ENCODE measurements at regions not wholly inside any gene's neighbourhood (a gene's known extent, or its start where the extent isn't known, plus 50 kb on each side); places are given as distances from the start of the nearest gene placed in this dataset.

DNA sequence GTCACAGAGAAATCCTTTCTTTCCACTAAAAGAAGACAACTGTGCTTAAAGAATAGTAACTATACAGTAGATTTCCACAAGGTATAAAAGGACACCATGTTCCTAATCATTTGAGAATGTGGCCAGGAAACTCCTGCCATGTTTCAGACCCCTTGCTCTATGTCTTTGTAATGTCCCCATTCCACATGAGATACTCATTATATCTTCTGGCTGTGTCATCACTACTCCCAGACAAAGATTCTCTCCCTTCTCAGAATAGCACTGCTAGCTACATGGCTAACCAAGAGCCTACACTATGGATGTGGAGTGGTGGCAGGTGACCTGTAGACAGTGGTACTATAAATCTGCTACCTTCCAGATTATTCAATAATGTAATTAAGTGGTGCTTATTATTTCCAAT, 218.1 kb upstream of the MCHR2 start:
- TF ChIP-seq, protein P1, sequence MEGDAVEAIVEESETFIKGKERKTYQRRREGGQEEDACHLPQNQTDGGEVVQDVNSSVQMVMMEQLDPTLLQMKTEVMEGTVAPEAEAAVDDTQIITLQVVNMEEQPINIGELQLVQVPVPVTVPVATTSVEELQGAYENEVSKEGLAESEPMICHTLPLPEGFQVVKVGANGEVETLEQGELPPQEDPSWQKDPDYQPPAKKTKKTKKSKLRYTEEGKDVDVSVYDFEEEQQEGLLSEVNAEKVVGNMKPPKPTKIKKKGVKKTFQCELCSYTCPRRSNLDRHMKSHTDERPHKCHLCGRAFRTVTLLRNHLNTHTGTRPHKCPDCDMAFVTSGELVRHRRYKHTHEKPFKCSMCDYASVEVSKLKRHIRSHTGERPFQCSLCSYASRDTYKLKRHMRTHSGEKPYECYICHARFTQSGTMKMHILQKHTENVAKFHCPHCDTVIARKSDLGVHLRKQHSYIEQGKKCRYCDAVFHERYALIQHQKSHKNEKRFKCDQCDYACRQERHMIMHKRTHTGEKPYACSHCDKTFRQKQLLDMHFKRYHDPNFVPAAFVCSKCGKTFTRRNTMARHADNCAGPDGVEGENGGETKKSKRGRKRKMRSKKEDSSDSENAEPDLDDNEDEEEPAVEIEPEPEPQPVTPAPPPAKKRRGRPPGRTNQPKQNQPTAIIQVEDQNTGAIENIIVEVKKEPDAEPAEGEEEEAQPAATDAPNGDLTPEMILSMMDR (IDR thresholded peaks at IDR 0.05; ENCODE audit: insufficient read depth, low read length): no peak
- TF ChIP-seq, protein P2, sequence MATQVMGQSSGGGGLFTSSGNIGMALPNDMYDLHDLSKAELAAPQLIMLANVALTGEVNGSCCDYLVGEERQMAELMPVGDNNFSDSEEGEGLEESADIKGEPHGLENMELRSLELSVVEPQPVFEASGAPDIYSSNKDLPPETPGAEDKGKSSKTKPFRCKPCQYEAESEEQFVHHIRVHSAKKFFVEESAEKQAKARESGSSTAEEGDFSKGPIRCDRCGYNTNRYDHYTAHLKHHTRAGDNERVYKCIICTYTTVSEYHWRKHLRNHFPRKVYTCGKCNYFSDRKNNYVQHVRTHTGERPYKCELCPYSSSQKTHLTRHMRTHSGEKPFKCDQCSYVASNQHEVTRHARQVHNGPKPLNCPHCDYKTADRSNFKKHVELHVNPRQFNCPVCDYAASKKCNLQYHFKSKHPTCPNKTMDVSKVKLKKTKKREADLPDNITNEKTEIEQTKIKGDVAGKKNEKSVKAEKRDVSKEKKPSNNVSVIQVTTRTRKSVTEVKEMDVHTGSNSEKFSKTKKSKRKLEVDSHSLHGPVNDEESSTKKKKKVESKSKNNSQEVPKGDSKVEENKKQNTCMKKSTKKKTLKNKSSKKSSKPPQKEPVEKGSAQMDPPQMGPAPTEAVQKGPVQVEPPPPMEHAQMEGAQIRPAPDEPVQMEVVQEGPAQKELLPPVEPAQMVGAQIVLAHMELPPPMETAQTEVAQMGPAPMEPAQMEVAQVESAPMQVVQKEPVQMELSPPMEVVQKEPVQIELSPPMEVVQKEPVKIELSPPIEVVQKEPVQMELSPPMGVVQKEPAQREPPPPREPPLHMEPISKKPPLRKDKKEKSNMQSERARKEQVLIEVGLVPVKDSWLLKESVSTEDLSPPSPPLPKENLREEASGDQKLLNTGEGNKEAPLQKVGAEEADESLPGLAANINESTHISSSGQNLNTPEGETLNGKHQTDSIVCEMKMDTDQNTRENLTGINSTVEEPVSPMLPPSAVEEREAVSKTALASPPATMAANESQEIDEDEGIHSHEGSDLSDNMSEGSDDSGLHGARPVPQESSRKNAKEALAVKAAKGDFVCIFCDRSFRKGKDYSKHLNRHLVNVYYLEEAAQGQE (IDR thresholded peaks at IDR 0.05; ENCODE audit: insufficient replicate concordance, low read depth): no peak

Measured in HL-60 (cell line).